ENCODE measurements at regions not wholly inside any gene's neighbourhood (a gene's known extent, or its start where the extent isn't known, plus 50 kb on each side); places are given as distances from the start of the nearest gene placed in this dataset.

GRCh38 chr2:191626497-191627151 is 51.3 kb upstream of the NABP1 start:
- Histone ChIP-seq H3K4me2 (ENCODE audit: low read length) (no peak overlapping the region), H3K79me2 (ENCODE audit: insufficient read depth, low read length) (no peaks in the 10 kb centered on the region), H3F3A (ENCODE audit: insufficient read depth, low read length) (no peaks in the 10 kb centered on the region), H3K36me3 (ENCODE audit: insufficient read depth, low read length) (no peaks in the 10 kb centered on the region), H3K27ac (ENCODE audit: low read depth, low read length, poor library complexity, severe bottlenecking) (no peak overlapping the region), H3K9me3 (ENCODE audit: low read length) (no peaks in the 10 kb centered on the region), H2AFZ (ENCODE audit: low read length) (no peak overlapping the region), H4K20me1 (ENCODE audit: insufficient read depth, low read length) (no peaks in the 10 kb centered on the region), H3K27me3 (ENCODE audit: insufficient read depth, low read length) (no peaks in the 10 kb centered on the region), H3K4me3 (ENCODE audit: low read depth, low read length, poor library complexity, severe bottlenecking) (no peak overlapping the region), H3K9me2 (ENCODE audit: low read depth, low read length) (no peaks in the 10 kb centered on the region), H3K9ac (ENCODE audit: low read length) (no peak overlapping the region), H3K4me1 (ENCODE audit: insufficient read depth, low read length, severe bottlenecking) (peaks cover 28% of the 10 kb centered on the region)
- TF ChIP-seq CTCF (IDR thresholded peaks at IDR 0.05; ENCODE audit: low read length) (no peak), EZH2 (IDR thresholded peaks at IDR 0.05; ENCODE audit: borderline replicate concordance, low read length) (no peak)

- Histone ChIP-seq H3K9ac (ENCODE audit: low read length) (no peak overlapping the region), H3K4me2 (ENCODE audit: low read length) (no peak overlapping the region), H3K4me1 (ENCODE audit: insufficient read depth, low read length, severe bottlenecking) (peaks cover 28% of the 10 kb centered on the region), H3F3A (ENCODE audit: insufficient read depth, low read length) (no peaks in the 10 kb centered on the region), H4K20me1 (ENCODE audit: insufficient read depth, low read length) (no peaks in the 10 kb centered on the region), H3K9me2 (ENCODE audit: low read depth, low read length) (no peaks in the 10 kb centered on the region), H3K4me3 (ENCODE audit: low read depth, low read length, poor library complexity, severe bottlenecking) (no peak overlapping the region), H3K79me2 (ENCODE audit: insufficient read depth, low read length) (no peaks in the 10 kb centered on the region), H3K9me3 (ENCODE audit: low read length) (no peaks in the 10 kb centered on the region), H2AFZ (ENCODE audit: low read length) (no peak overlapping the region), H3K27ac (ENCODE audit: low read depth, low read length, poor library complexity, severe bottlenecking) (no peak overlapping the region), H3K27me3 (ENCODE audit: insufficient read depth, low read length) (no peaks in the 10 kb centered on the region), H3K36me3 (ENCODE audit: insufficient read depth, low read length) (no peaks in the 10 kb centered on the region)
- TF ChIP-seq EZH2 (IDR thresholded peaks at IDR 0.05; ENCODE audit: borderline replicate concordance, low read length) (no peak), CTCF (IDR thresholded peaks at IDR 0.05; ENCODE audit: low read length) (no peak)
These were observed 50.4 kb upstream of the NABP1 start for GRCh38 chr2:191627518-191627917.
